Memory B cell (primary cell): ENCODE measurements at regions not wholly inside any gene's neighbourhood (a gene's known extent, or its start where the extent isn't known, plus 50 kb on each side); places are given as distances from the start of the nearest gene placed in this dataset.
"Not testable (repeated sequence)": the region's sequence is repeated elsewhere in the genome, so short reads cannot be mapped to it uniquely, and the experiment has no call there.

Source experiments
- ATAC-seq: fragments of 150-1000 bp; cut with Tn5 transposase; 2 replicates; pipeline ENCODE4 v1.10.0; 2021; ENCODE audit warnings: low read depth, mild to moderate bottlenecking, moderate library complexity
- DNase-seq, 2 donors: peaks; one replicate each; pipeline ENCODE4 v3.0.0; 2022; ENCODE audit warnings: low spot score in 2 of 2
- H3K27ac Mint-ChIP-seq: one replicate; pipeline ENCODE4 v1.8.0; 2022; ENCODE audit warnings: mild to moderate bottlenecking, moderate library complexity, mixed read lengths
- H3K27me3 Mint-ChIP-seq: one replicate; pipeline ENCODE4 v1.8.0; 2022; ENCODE audit warnings: mixed read lengths
- H3K36me3 Mint-ChIP-seq: one replicate; pipeline ENCODE4 v1.8.0; 2022; ENCODE audit warnings: mild to moderate bottlenecking, mixed read lengths
- H3K4me1 Mint-ChIP-seq: one replicate; pipeline ENCODE4 v1.8.0; 2022; ENCODE audit warnings: mixed read lengths
- H3K4me3 Mint-ChIP-seq: one replicate; pipeline ENCODE4 v1.8.0; 2022; ENCODE audit warnings: mild to moderate bottlenecking, moderate library complexity, mixed read lengths
- H3K9me3 Mint-ChIP-seq: one replicate; pipeline ENCODE4 v1.8.0; 2022; ENCODE audit warnings: mixed read lengths

- Mint-ChIP-seq H3K9me3 (no peaks in the 10 kb centered on the region), H3K4me3 (no peak overlapping the region), H3K4me1 (no peaks in the 10 kb centered on the region), H3K36me3 (no peaks in the 10 kb centered on the region), H3K27ac (peak overlapping the region; percentile 72), H3K27me3 (peaks cover 6% of the 10 kb centered on the region)
- DNase-seq (no peak), ATAC-seq (no peak)
Measured at GRCh38 chr14:55838529-55839052, 258.6 kb downstream of the KTN1 start.

- not testable (repeated sequence) for ATAC-seq, H3K9me3 Mint-ChIP-seq, H3K27me3 Mint-ChIP-seq, H3K4me1 Mint-ChIP-seq, DNase-seq, H3K4me3 Mint-ChIP-seq, H3K36me3 Mint-ChIP-seq, H3K27ac Mint-ChIP-seq
Measured at GRCh38 chr14:55839301-55839947, 259.4 kb downstream of the KTN1 start.

GRCh38 chr14:55840821-55841220 lies 260.8 kb downstream of the KTN1 start:
- Mint-ChIP-seq H3K4me1 (no peaks in the 10 kb centered on the region), H3K4me3 (no peak overlapping the region), H3K27me3 (peaks cover 6% of the 10 kb centered on the region), H3K36me3 (no peaks in the 10 kb centered on the region), H3K27ac (no peak overlapping the region), H3K9me3 (peaks cover 1% of the 10 kb centered on the region)
- ATAC-seq (no peak), DNase-seq (no peak)

GRCh38 chr14:55841625-55842024 lies 261.6 kb downstream of the KTN1 start:
- Mint-ChIP-seq H3K36me3 (no peaks in the 10 kb centered on the region), H3K27ac (no peak overlapping the region), H3K4me1 (no peaks in the 10 kb centered on the region), H3K9me3 (peaks cover 1% of the 10 kb centered on the region), H3K4me3 (no peak overlapping the region), H3K27me3 (peaks cover 5% of the 10 kb centered on the region)
- no peak for DNase-seq
- ATAC-seq = no peak

GRCh38 chr14:55843718-55844403 lies 263.9 kb downstream of the KTN1 start:
- no peaks in the 10 kb centered on the region for H3K36me3 Mint-ChIP-seq
- H3K27ac Mint-ChIP-seq = no peak overlapping the region
- H3K4me3 Mint-ChIP-seq = no peak overlapping the region
- DNase-seq (no peak), ATAC-seq (no peak)
- peaks cover 1% of the 10 kb centered on the region for H3K9me3 Mint-ChIP-seq
- H3K27me3 Mint-ChIP-seq = no peaks in the 10 kb centered on the region
- H3K4me1 Mint-ChIP-seq = no peaks in the 10 kb centered on the region

- Mint-ChIP-seq H3K4me1 (no peaks in the 10 kb centered on the region), H3K36me3 (no peaks in the 10 kb centered on the region), H3K4me3 (no peak overlapping the region), H3K9me3 (peaks cover 1% of the 10 kb centered on the region), H3K27ac (no peak overlapping the region), H3K27me3 (peaks cover 2% of the 10 kb centered on the region)
- ATAC-seq = no peak
- no peak for DNase-seq
Measured at GRCh38 chr14:55845963-55846825, 266.2 kb downstream of the KTN1 start.

GRCh38 chr14:55846826-55847446 lies 266.9 kb downstream of the KTN1 start:
- Mint-ChIP-seq H3K36me3 (no peaks in the 10 kb centered on the region), H3K9me3 (peaks cover 1% of the 10 kb centered on the region), H3K27ac (no peak overlapping the region), H3K4me1 (no peaks in the 10 kb centered on the region), H3K27me3 (peaks cover 2% of the 10 kb centered on the region), H3K4me3 (no peak overlapping the region)
- no peak for DNase-seq
- ATAC-seq = no peak

GRCh38 chr14:55847766-55848165 lies 267.8 kb downstream of the KTN1 start:
- H3K27ac Mint-ChIP-seq = no peak overlapping the region
- H3K36me3 Mint-ChIP-seq = no peaks in the 10 kb centered on the region
- peaks cover 2% of the 10 kb centered on the region for H3K27me3 Mint-ChIP-seq
- no peak for ATAC-seq
- no peak for DNase-seq
- H3K4me1 Mint-ChIP-seq = no peaks in the 10 kb centered on the region
- H3K4me3 Mint-ChIP-seq = no peak overlapping the region
- H3K9me3 Mint-ChIP-seq = peaks cover 1% of the 10 kb centered on the region

GRCh38 chr14:55848964-55849363 lies 269.0 kb downstream of the KTN1 start:
- Mint-ChIP-seq H3K9me3 (peaks cover 1% of the 10 kb centered on the region), H3K36me3 (no peaks in the 10 kb centered on the region), H3K4me3 (no peak overlapping the region), H3K27ac (no peak overlapping the region), H3K4me1 (no peaks in the 10 kb centered on the region), H3K27me3 (peaks cover 2% of the 10 kb centered on the region)
- DNase-seq (no peak), ATAC-seq (no peak)

- no peaks in the 10 kb centered on the region for H3K36me3 Mint-ChIP-seq
- H3K9me3 Mint-ChIP-seq = peaks cover 1% of the 10 kb centered on the region
- no peak overlapping the region for H3K27ac Mint-ChIP-seq
- no peak overlapping the region for H3K4me3 Mint-ChIP-seq
- H3K27me3 Mint-ChIP-seq = peaks cover 2% of the 10 kb centered on the region
- no peaks in the 10 kb centered on the region for H3K4me1 Mint-ChIP-seq
- ATAC-seq (no peak), DNase-seq (no peak)
Measured at GRCh38 chr14:55849833-55850232, 268.4 kb upstream of the PELI2 start.

GRCh38 chr14:55850825-55851241 lies 267.4 kb upstream of the PELI2 start:
- Mint-ChIP-seq H3K9me3 (no peaks in the 10 kb centered on the region), H3K4me3 (no peak overlapping the region), H3K4me1 (no peaks in the 10 kb centered on the region), H3K27ac (no peak overlapping the region), H3K27me3 (peaks cover 2% of the 10 kb centered on the region), H3K36me3 (no peaks in the 10 kb centered on the region)
- DNase-seq (no peak), ATAC-seq (no peak)

- H3K36me3 Mint-ChIP-seq = no peaks in the 10 kb centered on the region
- H3K27ac Mint-ChIP-seq = no peak overlapping the region
- H3K4me3 Mint-ChIP-seq = no peak overlapping the region
- ATAC-seq (no peak), DNase-seq (no peak)
- H3K9me3 Mint-ChIP-seq = no peaks in the 10 kb centered on the region
- H3K27me3 Mint-ChIP-seq = peaks cover 2% of the 10 kb centered on the region
- no peaks in the 10 kb centered on the region for H3K4me1 Mint-ChIP-seq
Measured at GRCh38 chr14:55851301-55851700, 266.9 kb upstream of the PELI2 start.

- Mint-ChIP-seq H3K4me1 (no peaks in the 10 kb centered on the region), H3K4me3 (no peak overlapping the region), H3K9me3 (no peaks in the 10 kb centered on the region), H3K27me3 (peaks cover 2% of the 10 kb centered on the region), H3K27ac (no peak overlapping the region), H3K36me3 (no peaks in the 10 kb centered on the region)
- DNase-seq (no peak), ATAC-seq (no peak)
Measured at GRCh38 chr14:55851961-55852360, 266.2 kb upstream of the PELI2 start.

GRCh38 chr14:55855751-55856150 lies 262.5 kb upstream of the PELI2 start:
- H3K36me3 Mint-ChIP-seq = peaks cover 3% of the 10 kb centered on the region
- ATAC-seq = no peak

More at GRCh38 chr14:55855751-55856150, 262.5 kb upstream of the PELI2 start:
- H3K9me3 Mint-ChIP-seq = peaks cover 9% of the 10 kb centered on the region
- no peak overlapping the region for H3K4me3 Mint-ChIP-seq
- peaks cover 2% of the 10 kb centered on the region for H3K27me3 Mint-ChIP-seq
- no peak overlapping the region for H3K27ac Mint-ChIP-seq
- H3K4me1 Mint-ChIP-seq = no peaks in the 10 kb centered on the region
- no peak for DNase-seq
